ENCODE measurements at regions not wholly inside any gene's neighbourhood (a gene's known extent, or its start where the extent isn't known, plus 50 kb on each side); places are given as distances from the start of the nearest gene placed in this dataset.
"Not testable (repeated sequence)": the region's sequence is repeated elsewhere in the genome, so short reads cannot be mapped to it uniquely, and the experiment has no call there.

DNA sequence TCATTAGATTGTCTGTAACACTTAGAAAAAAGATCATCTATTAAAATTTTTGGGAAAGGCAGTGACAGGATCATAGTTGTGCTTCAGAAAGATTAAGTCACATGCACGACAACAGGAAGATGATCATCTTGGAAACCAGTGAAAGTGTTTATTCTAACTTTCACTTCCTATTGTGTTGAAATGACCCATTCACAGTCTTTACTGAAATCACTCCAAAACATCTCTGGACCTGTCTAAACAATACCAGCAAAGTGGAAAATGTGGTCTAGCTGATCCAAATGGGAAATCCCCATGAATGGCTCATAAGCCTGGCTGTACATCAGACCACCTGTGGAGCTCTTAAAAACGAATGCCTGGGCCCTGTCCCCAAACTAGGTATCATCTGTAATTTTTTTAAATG, 111.1 kb upstream of the ETV3 start:
- Histone ChIP-seq H3K9me3 (ENCODE audit: control insufficient read depth, low read length) (no peaks in the 10 kb centered on the region), H3K4me3 (ENCODE audit: low read length) (no peak overlapping the region), H3K4me1 (ENCODE audit: control insufficient read depth, insufficient read depth, low read length) (no peaks in the 10 kb centered on the region), H3K36me3 (ENCODE audit: control insufficient read depth, insufficient read depth, low read length, severe bottlenecking) (no peaks in the 10 kb centered on the region), H3K9ac (ENCODE audit: low read length) (no peak overlapping the region), H3K27me3 (replicated peaks; ENCODE audit: control insufficient read depth, insufficient read depth, low read length) (no peaks in the 10 kb centered on the region)
- no peak for DNase-seq (ENCODE audit: low read depth)

DNA sequence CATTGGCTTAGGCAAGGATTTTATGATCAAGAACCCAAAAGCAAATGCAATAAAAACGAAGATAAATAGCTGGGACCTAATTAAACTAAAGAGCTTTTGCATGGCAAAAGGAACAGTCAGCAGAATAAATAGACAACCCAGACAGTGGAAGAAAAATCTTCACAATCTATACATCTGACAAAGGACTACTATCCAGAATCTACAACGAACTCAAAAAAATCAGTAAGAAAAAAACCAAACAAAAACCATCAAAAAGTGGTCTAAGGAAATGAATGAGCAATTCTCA, 109.5 kb upstream of the ETV3 start:
- not testable (repeated sequence) for DNase-seq (ENCODE audit: low read depth); H3K27me3 ChIP-seq (replicated peaks; ENCODE audit: control insufficient read depth, insufficient read depth, low read length); H3K9ac ChIP-seq (ENCODE audit: low read length); H3K9me3 ChIP-seq (ENCODE audit: control insufficient read depth, low read length); H3K4me3 ChIP-seq (ENCODE audit: low read length); H3K36me3 ChIP-seq (ENCODE audit: control insufficient read depth, insufficient read depth, low read length, severe bottlenecking); H3K4me1 ChIP-seq (ENCODE audit: control insufficient read depth, insufficient read depth, low read length)

DNA sequence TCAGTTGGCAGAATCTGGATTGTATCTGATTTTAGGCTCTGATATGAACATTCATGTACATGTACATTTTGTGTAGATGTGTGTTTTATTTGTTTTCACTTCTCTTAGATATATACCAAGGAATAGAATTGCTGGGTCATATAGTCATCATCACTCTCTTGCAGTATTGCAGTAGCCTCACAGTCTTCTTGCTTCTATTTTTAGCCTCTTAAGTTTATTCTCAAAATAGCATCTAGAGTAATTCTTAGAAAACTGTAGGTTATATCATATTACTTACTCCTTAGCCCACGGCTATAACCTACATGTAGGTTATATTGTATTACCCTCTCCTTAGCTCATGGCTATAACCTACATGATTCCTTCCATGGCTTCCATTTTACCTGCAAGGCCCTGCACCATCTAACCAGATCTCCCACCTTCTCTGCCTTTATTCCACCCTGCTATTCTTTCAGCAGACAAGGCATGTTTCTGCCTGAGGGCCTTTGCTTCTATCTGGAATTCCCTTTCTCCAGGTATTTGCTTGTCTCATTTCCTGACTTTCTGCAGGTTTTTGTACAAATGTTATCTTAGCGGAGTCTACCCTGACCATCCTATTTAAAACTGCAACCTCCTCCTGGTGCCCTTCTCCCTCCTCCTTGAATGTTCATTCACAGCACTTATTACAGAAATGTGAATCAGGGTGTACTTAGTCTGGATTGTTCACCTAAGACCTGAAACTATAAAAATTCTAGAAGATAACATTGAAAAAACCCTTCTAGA, 109.0 kb upstream of the ETV3 start:
- Histone ChIP-seq H3K4me1 (ENCODE audit: control insufficient read depth, insufficient read depth, low read length) (no peaks in the 10 kb centered on the region), H3K36me3 (ENCODE audit: control insufficient read depth, insufficient read depth, low read length, severe bottlenecking) (no peaks in the 10 kb centered on the region), H3K9ac (ENCODE audit: low read length) (no peak overlapping the region), H3K9me3 (ENCODE audit: control insufficient read depth, low read length) (no peaks in the 10 kb centered on the region), H3K4me3 (ENCODE audit: low read length) (no peak overlapping the region), H3K27me3 (replicated peaks; ENCODE audit: control insufficient read depth, insufficient read depth, low read length) (no peaks in the 10 kb centered on the region)
- DNase-seq (ENCODE audit: low read depth), result no peak

DNA sequence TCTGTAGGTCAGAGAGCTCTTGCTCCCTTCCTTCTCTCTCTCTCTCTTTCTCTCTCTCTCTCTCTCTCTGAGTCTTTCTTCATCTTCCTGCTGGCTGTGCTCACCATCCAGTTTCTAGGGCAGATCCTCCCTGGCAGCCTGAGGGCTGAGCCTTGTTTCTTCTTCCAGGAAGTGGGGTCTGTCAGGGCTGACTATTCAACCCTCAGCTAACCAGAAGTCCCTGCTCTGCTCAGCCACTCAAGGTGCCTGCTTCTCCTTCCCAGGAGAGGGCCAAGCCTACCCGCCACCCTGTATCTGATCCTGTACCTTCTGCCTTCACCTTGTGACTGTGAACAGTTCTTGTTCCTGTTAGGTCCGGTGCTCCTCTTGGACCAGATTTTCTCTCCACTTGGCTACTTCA, 107.6 kb upstream of the ETV3 start:
- Histone ChIP-seq H3K4me3 (ENCODE audit: low read length) (no peak overlapping the region), H3K27me3 (replicated peaks; ENCODE audit: control insufficient read depth, insufficient read depth, low read length) (no peaks in the 10 kb centered on the region), H3K4me1 (ENCODE audit: control insufficient read depth, insufficient read depth, low read length) (no peaks in the 10 kb centered on the region), H3K9ac (ENCODE audit: low read length) (no peak overlapping the region), H3K36me3 (ENCODE audit: control insufficient read depth, insufficient read depth, low read length, severe bottlenecking) (no peaks in the 10 kb centered on the region), H3K9me3 (ENCODE audit: control insufficient read depth, low read length) (no peaks in the 10 kb centered on the region)
- no peak for DNase-seq (ENCODE audit: low read depth)

DNA sequence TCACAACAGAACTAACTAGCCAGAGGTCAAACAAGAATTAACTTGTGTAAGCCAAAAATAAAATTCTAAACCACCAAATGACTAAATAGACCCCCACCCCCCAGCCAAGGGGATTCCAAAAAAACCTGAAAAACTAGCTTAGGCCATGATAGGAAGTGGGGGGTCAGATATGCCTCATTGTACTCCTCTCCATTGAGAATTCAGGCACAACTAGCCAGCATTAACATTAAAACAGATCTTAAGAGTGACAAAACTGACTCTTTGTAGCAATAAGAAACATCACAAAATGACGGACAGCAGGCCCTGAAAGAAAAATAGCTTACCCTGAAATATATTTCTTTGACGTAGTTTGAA, 103.0 kb upstream of the ETV3 start:
- Histone ChIP-seq H3K27me3 (replicated peaks; ENCODE audit: control insufficient read depth, insufficient read depth, low read length) (peaks cover 21% of the 10 kb centered on the region), H3K36me3 (ENCODE audit: control insufficient read depth, insufficient read depth, low read length, severe bottlenecking) (no peaks in the 10 kb centered on the region), H3K9me3 (ENCODE audit: control insufficient read depth, low read length) (no peaks in the 10 kb centered on the region), H3K4me3 (ENCODE audit: low read length) (no peak overlapping the region), H3K4me1 (ENCODE audit: control insufficient read depth, insufficient read depth, low read length) (no peaks in the 10 kb centered on the region), H3K9ac (ENCODE audit: low read length) (no peak overlapping the region)
- DNase-seq (ENCODE audit: low read depth), result no peak

DNA sequence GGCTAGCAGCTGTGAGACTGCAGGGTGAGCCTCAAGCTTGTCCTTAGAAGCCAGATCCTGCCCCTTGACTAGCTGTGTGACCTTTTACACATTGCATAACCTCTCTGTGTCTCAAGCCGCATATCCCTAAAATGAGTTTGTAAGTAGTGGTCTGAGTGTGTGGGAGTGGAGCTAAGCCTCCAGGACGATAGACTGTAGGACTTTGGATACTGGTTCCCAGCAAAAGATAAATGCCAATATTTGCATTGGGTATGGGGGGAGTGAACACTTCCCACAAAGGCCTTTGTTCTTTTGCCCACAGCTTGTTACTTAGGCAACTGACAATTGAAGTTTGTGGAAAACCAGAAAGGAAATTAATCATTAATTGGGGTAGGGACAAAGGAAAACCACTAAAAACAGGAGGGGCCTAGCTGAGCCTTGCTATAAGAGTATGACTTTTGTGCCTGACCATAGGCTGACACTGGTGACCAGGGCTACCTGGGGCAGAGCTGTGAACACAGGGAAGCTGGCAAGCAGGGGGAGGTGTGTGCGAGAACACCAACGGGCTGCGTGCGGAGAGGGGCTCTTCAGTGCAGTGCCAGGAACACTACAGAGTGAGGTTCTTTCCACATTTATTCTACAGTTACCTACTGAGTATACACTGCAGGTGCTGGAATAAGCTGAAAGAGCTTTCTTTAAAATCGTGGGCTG, 102.4 kb upstream of the ETV3 start:
- DNase-seq (ENCODE audit: low read depth), result no peak
- no peak overlapping the region for H3K4me3 ChIP-seq (ENCODE audit: low read length)
- peaks cover 21% of the 10 kb centered on the region for H3K27me3 ChIP-seq (replicated peaks; ENCODE audit: control insufficient read depth, insufficient read depth, low read length)
- H3K9ac ChIP-seq (ENCODE audit: low read length), result no peak overlapping the region
- H3K4me1 ChIP-seq (ENCODE audit: control insufficient read depth, insufficient read depth, low read length), result no peaks in the 10 kb centered on the region
- H3K9me3 ChIP-seq (ENCODE audit: control insufficient read depth, low read length), result no peaks in the 10 kb centered on the region
- no peaks in the 10 kb centered on the region for H3K36me3 ChIP-seq (ENCODE audit: control insufficient read depth, insufficient read depth, low read length, severe bottlenecking)

DNA sequence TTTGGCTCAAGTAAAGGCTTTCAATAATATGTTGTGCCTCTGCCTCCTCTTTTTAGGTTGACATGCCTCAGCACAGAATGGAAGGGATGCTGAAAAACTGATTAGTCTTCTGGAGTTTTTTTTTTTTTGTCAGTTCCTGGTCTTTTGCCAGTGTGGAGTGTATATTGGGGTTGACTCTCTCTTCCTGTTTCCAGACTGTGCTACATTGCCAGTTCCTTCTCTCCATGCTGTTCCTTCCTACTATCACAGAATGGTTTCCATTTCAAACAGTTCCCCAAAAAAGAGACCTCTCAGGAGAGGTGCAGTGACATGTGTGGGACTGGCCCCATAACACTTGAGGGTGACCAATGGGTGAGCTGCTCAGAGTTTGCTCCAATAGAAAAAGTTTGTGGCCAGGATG, 101.7 kb upstream of the ETV3 start:
- H3K9ac ChIP-seq (ENCODE audit: low read length), result no peak overlapping the region
- no peaks in the 10 kb centered on the region for H3K36me3 ChIP-seq (ENCODE audit: control insufficient read depth, insufficient read depth, low read length, severe bottlenecking)
- no peak overlapping the region for H3K4me3 ChIP-seq (ENCODE audit: low read length)
- H3K27me3 ChIP-seq (replicated peaks; ENCODE audit: control insufficient read depth, insufficient read depth, low read length), result peaks cover 21% of the 10 kb centered on the region
- H3K9me3 ChIP-seq (ENCODE audit: control insufficient read depth, low read length), result no peaks in the 10 kb centered on the region
- no peak for DNase-seq (ENCODE audit: low read depth)
- no peaks in the 10 kb centered on the region for H3K4me1 ChIP-seq (ENCODE audit: control insufficient read depth, insufficient read depth, low read length)

DNA sequence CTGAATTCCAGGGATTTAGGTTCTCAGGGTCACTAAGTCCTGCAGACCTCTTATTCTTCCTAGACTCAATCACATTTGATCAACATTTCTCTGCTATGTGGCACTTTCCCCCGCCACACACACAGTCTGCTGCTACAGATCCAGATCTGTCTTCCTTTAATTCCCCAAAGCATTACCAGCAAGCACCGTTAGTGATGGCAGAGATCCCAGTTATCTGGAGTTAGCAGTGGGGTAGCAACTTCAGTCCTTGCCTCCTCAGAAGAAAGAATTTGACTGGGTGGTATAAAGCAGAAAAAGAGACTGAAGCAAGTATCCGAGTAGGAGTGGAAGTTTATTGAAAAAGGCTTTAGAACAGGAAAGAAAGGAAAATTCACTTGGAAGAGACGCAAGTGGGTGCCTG, 100.4 kb upstream of the ETV3 start:
- DNase-seq (ENCODE audit: low read depth), result no peak
- H3K27me3 ChIP-seq (replicated peaks; ENCODE audit: control insufficient read depth, insufficient read depth, low read length), result peaks cover 22% of the 10 kb centered on the region
- H3K4me1 ChIP-seq (ENCODE audit: control insufficient read depth, insufficient read depth, low read length), result no peaks in the 10 kb centered on the region
- H3K9me3 ChIP-seq (ENCODE audit: control insufficient read depth, low read length), result no peaks in the 10 kb centered on the region
- no peak overlapping the region for H3K9ac ChIP-seq (ENCODE audit: low read length)
- no peaks in the 10 kb centered on the region for H3K36me3 ChIP-seq (ENCODE audit: control insufficient read depth, insufficient read depth, low read length, severe bottlenecking)
- H3K4me3 ChIP-seq (ENCODE audit: low read length), result no peak overlapping the region

DNA sequence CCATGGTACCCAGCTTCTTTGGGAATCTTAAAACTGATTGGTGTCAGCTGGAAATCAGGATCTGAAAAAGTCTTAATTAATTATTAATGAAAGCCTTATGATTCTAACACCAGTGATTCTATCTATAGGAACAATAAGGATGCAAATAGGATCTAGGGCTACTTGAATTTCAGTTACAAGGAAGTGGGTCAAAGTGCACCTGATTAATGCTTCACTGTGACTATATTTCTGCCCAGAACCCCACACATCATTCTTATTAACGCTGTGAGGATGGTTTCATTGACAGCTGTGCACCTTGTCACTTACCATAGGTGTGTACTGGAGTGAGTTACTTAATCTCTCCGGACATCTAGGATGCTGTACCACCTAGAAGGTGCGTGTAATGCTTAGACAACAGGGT, 99.8 kb upstream of the ETV3 start:
- DNase-seq (ENCODE audit: low read depth), result no peak
- Histone ChIP-seq H3K9ac (ENCODE audit: low read length) (no peak overlapping the region), H3K9me3 (ENCODE audit: control insufficient read depth, low read length) (no peaks in the 10 kb centered on the region), H3K27me3 (replicated peaks; ENCODE audit: control insufficient read depth, insufficient read depth, low read length) (peaks cover 25% of the 10 kb centered on the region), H3K36me3 (ENCODE audit: control insufficient read depth, insufficient read depth, low read length, severe bottlenecking) (no peaks in the 10 kb centered on the region), H3K4me1 (ENCODE audit: control insufficient read depth, insufficient read depth, low read length) (no peaks in the 10 kb centered on the region), H3K4me3 (ENCODE audit: low read length) (no peak overlapping the region)

DNA sequence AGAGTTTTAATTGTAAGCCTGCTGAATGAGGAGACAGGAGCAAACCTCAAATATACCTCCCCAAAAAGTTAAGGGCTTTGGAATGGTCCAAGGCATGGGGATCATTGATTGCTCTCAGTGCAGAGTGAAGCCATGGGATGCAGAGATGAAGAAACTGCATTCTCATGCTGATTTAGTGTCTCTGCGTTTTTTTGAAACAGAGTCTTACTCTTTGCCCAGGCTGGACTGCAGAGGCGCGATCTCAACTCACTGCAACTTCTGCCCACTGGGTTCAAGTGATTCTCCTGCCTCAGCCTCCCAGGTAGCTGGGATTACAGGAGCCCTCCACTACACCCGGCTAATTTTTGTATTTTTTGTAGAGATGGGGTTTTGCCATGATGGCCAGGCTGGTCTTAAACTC, 99.3 kb upstream of the ETV3 start:
- H3K27me3 ChIP-seq (replicated peaks; ENCODE audit: control insufficient read depth, insufficient read depth, low read length), result peaks cover 25% of the 10 kb centered on the region
- DNase-seq (ENCODE audit: low read depth), result no peak
- H3K4me3 ChIP-seq (ENCODE audit: low read length), result no peak overlapping the region
- H3K4me1 ChIP-seq (ENCODE audit: control insufficient read depth, insufficient read depth, low read length), result no peaks in the 10 kb centered on the region
- no peak overlapping the region for H3K9ac ChIP-seq (ENCODE audit: low read length)
- H3K36me3 ChIP-seq (ENCODE audit: control insufficient read depth, insufficient read depth, low read length, severe bottlenecking), result no peaks in the 10 kb centered on the region
- H3K9me3 ChIP-seq (ENCODE audit: control insufficient read depth, low read length), result no peaks in the 10 kb centered on the region

DNA sequence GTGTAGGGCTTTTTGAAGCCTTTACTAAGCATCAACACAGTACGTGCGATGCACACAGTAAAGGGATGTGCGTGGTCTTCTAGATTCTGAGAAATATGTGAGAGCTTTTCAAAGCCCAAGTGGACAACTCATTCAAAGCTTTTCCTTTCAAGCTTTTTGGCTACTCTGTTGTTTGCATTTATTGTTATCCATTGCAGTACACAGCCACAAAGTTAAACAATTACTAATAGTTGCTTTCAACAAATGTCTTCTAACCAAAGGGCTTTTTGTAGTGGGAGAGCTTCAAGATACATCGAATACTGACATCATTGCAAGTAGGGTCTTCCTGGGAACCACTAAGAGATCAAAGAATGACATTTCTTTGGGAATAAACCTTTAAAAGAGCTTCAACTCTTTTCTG, 97.9 kb upstream of the ETV3 start:
- Histone ChIP-seq H3K4me1 (ENCODE audit: control insufficient read depth, insufficient read depth, low read length) (no peaks in the 10 kb centered on the region), H3K27me3 (replicated peaks; ENCODE audit: control insufficient read depth, insufficient read depth, low read length) (peaks cover 25% of the 10 kb centered on the region), H3K4me3 (ENCODE audit: low read length) (no peak overlapping the region), H3K36me3 (ENCODE audit: control insufficient read depth, insufficient read depth, low read length, severe bottlenecking) (no peaks in the 10 kb centered on the region), H3K9ac (ENCODE audit: low read length) (no peak overlapping the region), H3K9me3 (ENCODE audit: control insufficient read depth, low read length) (no peaks in the 10 kb centered on the region)
- no peak for DNase-seq (ENCODE audit: low read depth)

DNA sequence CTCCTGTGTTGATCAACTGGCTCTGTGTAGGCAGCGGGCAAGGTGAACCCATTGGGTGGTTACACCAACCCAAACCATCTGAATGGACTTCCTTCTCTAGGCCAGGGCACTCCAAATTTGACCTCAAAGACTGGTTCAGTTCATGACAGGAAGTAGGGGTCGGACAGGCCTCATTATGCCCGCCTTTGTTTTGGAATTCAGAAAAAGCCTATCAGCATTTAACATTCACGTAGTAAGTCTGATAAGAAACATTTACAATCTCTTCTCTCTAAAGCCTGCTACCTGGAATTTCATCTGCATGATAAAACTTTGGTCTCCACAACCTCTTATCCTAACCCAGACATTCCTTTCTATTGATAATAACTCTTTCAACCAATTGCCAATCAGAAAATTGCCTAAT, 97.1 kb upstream of the ETV3 start:
- Histone ChIP-seq H3K36me3 (ENCODE audit: control insufficient read depth, insufficient read depth, low read length, severe bottlenecking) (no peaks in the 10 kb centered on the region), H3K27me3 (replicated peaks; ENCODE audit: control insufficient read depth, insufficient read depth, low read length) (peaks cover 25% of the 10 kb centered on the region), H3K9me3 (ENCODE audit: control insufficient read depth, low read length) (no peaks in the 10 kb centered on the region), H3K9ac (ENCODE audit: low read length) (no peak overlapping the region), H3K4me3 (ENCODE audit: low read length) (no peak overlapping the region), H3K4me1 (ENCODE audit: control insufficient read depth, insufficient read depth, low read length) (no peaks in the 10 kb centered on the region)
- no peak for DNase-seq (ENCODE audit: low read depth)
